H1 (cell line): ENCODE measurements at regions not wholly inside any gene's neighbourhood (a gene's known extent, or its start where the extent isn't known, plus 50 kb on each side); places are given as distances from the start of the nearest gene placed in this dataset.

Experiments
- BRCA1 ChIP-seq: IDR thresholded peaks from 2 replicates; pipeline ENCODE4 v1.6.1; 2012; ENCODE audit warnings: low read depth, low read length, improper control_type of control experiment
- CHD2 ChIP-seq: IDR thresholded peaks from 2 replicates; pipeline ENCODE4 v1.6.1; 2012; ENCODE audit warnings: low read length, improper control_type of control experiment
- TF ChIP-seq, protein P1 (sequence below): IDR thresholded peaks from 2 replicates; pipeline ENCODE4 v1.6.1; 2012; ENCODE audit warnings: low read length, inconsistent platforms

DNA sequence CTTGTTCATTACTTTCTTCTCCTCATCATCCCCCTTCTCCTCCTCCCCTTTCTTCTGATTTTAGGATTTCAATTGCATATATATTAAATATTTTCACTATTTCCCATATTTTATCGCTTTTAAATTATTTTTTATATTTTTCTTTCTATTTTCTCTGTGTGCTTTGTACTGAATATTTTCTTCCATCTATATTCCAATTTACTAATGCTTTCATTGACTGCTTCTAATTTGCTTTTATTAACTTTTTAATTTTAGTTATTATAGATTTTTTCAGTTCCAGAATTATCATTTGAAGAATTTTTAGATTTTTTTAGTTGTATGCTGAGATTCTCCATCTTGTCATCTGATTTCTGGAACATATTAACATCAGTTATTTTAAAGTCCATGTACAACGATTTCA is 83.2 kb upstream of the ST3GAL6 start:
- no peak for TF ChIP-seq CHD2
- TF ChIP-seq, protein P1, sequence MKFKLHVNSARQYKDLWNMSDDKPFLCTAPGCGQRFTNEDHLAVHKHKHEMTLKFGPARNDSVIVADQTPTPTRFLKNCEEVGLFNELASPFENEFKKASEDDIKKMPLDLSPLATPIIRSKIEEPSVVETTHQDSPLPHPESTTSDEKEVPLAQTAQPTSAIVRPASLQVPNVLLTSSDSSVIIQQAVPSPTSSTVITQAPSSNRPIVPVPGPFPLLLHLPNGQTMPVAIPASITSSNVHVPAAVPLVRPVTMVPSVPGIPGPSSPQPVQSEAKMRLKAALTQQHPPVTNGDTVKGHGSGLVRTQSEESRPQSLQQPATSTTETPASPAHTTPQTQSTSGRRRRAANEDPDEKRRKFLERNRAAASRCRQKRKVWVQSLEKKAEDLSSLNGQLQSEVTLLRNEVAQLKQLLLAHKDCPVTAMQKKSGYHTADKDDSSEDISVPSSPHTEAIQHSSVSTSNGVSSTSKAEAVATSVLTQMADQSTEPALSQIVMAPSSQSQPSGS: no peak
- TF ChIP-seq BRCA1: no peak
